Prostate gland (tissue), 2 donors: ENCODE measurements at regions not wholly inside any gene's neighbourhood (a gene's known extent, or its start where the extent isn't known, plus 50 kb on each side); places are given as distances from the start of the nearest gene placed in this dataset.

ENCODE experiments used
- CTCF ChIP-seq, 4 experiments: fragments of 200-600 bp in 2 of 4; fragments of 450-650 bp in 2 of 4; sonication (generic) in 2 of 4; IDR thresholded peaks; 1 replicate in 3 of 4; 2 replicates in 1 of 4; pipeline ENCODE4 v1.5.1; 2016 to 2019; ENCODE audit warnings: antibody characterized with exemption in 4 of 4, mild to moderate bottlenecking in 2 of 4, moderate library complexity in 2 of 4
- POLR2A ChIP-seq: fragments of 450-650 bp; IDR thresholded peaks from one replicate; pipeline ENCODE4 v1.6.1; 2016; ENCODE audit warnings: antibody characterized with exemption, mild to moderate bottlenecking

GRCh38 chr10:7038416-7038815 is 372.4 kb downstream of the SFMBT2 start:
- TF ChIP-seq CTCF (IDR thresholded peaks at IDR 0.05) (no peak), POLR2A (no peak)
